ENCODE measurements at regions not wholly inside any gene's neighbourhood (a gene's known extent, or its start where the extent isn't known, plus 50 kb on each side); places are given as distances from the start of the nearest gene placed in this dataset.

GRCh38 chrX:9122519-9123245 lies 88.8 kb upstream of the FAM9B start:
- TF ChIP-seq EZH2 (IDR thresholded peaks at IDR 0.05; ENCODE audit: borderline replicate concordance, low read length): no peak
- no peak for TF ChIP-seq CTCF (IDR thresholded peaks at IDR 0.05; ENCODE audit: low read length)

All from OCI-LY1 (cell line).